NCI-H2107 treated with DMSO at 0.1 percent for 48 hours (cell line): ENCODE measurements at regions not wholly inside any gene's neighbourhood (a gene's known extent, or its start where the extent isn't known, plus 50 kb on each side); places are given as distances from the start of the nearest gene placed in this dataset.
A peak's percentile ranks its signal among the peaks of the same experiment; 100 is the strongest.

Source experiments
- DNase-seq: peaks from one replicate; lab custom pipeline; 2025; ENCODE audit not compliant: unreplicated experiment; lab: John Stamatoyannopoulos, UW

- DNase-seq: peak; percentile 93
Observed at GRCh38 chr2:23323917-23324680, 60.9 kb upstream of the KLHL29 start.

- no peak for DNase-seq
Observed at GRCh38 chr2:23326330-23326729, 58.6 kb upstream of the KLHL29 start.

- DNase-seq: peak; percentile 56
Observed at GRCh38 chr2:23327416-23327815, 57.6 kb upstream of the KLHL29 start.

- DNase-seq: peak; percentile 66
Observed at GRCh38 chr2:23327887-23328286, 57.1 kb upstream of the KLHL29 start.

GRCh38 chr2:23330214-23330613 is 54.8 kb upstream of the KLHL29 start:
- no peak for DNase-seq
